Muscle layer of duodenum (tissue), 2 donors: ENCODE measurements at regions not wholly inside any gene's neighbourhood (a gene's known extent, or its start where the extent isn't known, plus 50 kb on each side); places are given as distances from the start of the nearest gene placed in this dataset.

Experiments
- H3K27ac ChIP-seq: one replicate; pipeline ENCODE4 v1.7.0; 2013; ENCODE audit warnings: mild to moderate bottlenecking, low read length
- H3K27me3 ChIP-seq: one replicate; pipeline ENCODE4 v1.7.0; 2013; ENCODE audit warnings: low read depth, mild to moderate bottlenecking, control low read depth, low read length
- H3K36me3 ChIP-seq, 2 donors: one replicate each; pipeline ENCODE4 v1.7.0; 2013; ENCODE audit warnings: low read length in 2 of 2, control low read depth in 1 of 2, mild to moderate bottlenecking in 1 of 2; ENCODE audit not compliant: insufficient read depth in 2 of 2, control insufficient read depth in 1 of 2
- H3K4me1 ChIP-seq, 2 donors: one replicate each; pipeline ENCODE4 v1.7.0; 2013; ENCODE audit warnings: low read length in 2 of 2, mild to moderate bottlenecking in 2 of 2, control low read depth in 1 of 2, moderate library complexity in 1 of 2; ENCODE audit not compliant: insufficient read depth in 2 of 2, control insufficient read depth in 1 of 2
- H3K4me3 ChIP-seq, 2 donors: one replicate each; pipeline ENCODE4 v1.7.0; 2013; ENCODE audit warnings: low read length in 2 of 2, low read depth in 1 of 2, mild to moderate bottlenecking in 1 of 2
- H3K9me3 ChIP-seq, 2 donors: one replicate each; pipeline ENCODE4 v1.7.0; 2013; ENCODE audit warnings: low read length in 2 of 2, control low read depth in 1 of 2, mild to moderate bottlenecking in 1 of 2; ENCODE audit not compliant: control insufficient read depth in 1 of 2
- donor health status: healthy.

DNA sequence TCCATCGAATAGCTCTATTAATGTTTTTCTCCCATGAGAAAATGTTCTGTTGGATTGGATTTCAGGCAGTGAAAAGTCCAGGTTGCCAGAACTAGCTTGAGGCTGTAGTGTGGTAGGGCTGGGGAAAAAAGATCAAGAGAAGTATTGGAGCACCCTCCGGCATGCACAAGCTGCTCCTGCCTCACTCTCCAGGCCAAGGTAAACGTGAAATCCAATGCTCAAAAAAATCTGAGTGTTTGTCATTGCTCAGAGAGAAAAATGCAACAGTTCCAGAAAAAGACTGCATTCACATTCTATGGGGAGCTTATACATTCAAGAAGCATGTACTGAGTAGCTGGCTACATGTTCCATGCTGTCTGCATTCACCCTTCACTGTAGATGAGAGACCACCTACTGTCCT, 680.9 kb upstream of the TBX3 start:
- no peaks in the 10 kb centered on the region for H3K9me3 ChIP-seq

DNA sequence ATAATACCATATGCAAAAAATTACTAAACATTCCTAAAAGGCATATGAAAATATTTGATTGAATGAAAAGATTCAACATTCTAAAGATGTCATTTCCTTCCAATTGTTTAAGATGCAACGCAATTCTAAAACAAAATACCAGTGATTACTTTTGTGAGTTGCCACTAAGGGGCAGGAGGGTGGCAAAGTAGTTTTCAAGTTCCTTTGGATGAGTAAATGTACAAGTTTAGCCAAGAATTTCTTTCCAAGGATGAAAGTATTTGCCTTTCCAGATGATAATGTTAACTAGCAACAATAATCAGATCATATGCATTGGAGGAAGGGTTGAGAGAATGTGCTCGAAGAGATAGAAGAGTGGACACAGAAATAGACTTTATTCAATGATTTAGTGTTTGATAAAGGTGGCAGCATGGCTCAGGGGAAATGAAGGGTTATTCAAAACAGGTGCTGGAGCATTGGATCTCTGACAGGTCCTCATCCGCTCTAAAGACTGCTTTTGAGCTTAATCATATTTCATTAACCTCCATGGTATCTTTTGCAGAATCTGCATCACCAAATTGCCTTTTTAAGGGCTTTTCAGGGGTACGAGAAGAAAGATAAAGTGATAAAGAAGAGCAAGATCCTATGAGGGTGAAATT, 678.5 kb upstream of the TBX3 start:
- no peaks in the 10 kb centered on the region for H3K27me3 ChIP-seq
- H3K4me3 ChIP-seq = no peak overlapping the region
- no peak overlapping the region for H3K27ac ChIP-seq
- H3K36me3 ChIP-seq = no peaks in the 10 kb centered on the region
- H3K4me1 ChIP-seq = no peaks in the 10 kb centered on the region
- no peaks in the 10 kb centered on the region for H3K9me3 ChIP-seq

More for the DNA sequence above, 680.9 kb upstream of the TBX3 start:
- H3K27me3 ChIP-seq = no peaks in the 10 kb centered on the region
- no peaks in the 10 kb centered on the region for H3K4me1 ChIP-seq
- no peak overlapping the region for H3K27ac ChIP-seq
- H3K36me3 ChIP-seq = no peaks in the 10 kb centered on the region
- no peak overlapping the region for H3K4me3 ChIP-seq

DNA sequence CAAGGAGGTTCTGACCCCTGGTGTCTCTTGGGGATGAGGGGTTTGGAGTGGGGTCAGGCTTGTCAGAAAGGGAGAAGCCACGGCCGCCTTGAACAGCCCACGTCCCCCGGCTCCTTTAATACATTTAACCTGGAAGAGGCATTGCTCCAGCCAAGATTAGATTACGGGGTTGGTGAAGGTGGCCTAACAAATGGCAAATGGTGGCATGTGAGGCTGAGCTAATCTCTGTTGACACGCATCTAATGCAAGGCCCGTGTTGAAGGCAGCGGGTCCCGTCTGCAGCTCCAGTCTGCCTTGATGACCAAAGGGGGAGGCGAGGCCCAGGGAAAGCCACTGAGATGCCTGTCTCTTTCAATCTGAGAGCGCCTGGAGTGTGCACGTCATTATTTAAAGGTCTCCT, 673.7 kb upstream of the TBX3 start:
- Histone ChIP-seq H3K4me3 (no peak overlapping the region), H3K27me3 (no peaks in the 10 kb centered on the region), H3K36me3 (peaks cover 0 to 3% of the 10 kb centered on the region in 2 donors), H3K9me3 (no peaks in the 10 kb centered on the region), H3K4me1 (no peaks in the 10 kb centered on the region), H3K27ac (no peak overlapping the region)

DNA sequence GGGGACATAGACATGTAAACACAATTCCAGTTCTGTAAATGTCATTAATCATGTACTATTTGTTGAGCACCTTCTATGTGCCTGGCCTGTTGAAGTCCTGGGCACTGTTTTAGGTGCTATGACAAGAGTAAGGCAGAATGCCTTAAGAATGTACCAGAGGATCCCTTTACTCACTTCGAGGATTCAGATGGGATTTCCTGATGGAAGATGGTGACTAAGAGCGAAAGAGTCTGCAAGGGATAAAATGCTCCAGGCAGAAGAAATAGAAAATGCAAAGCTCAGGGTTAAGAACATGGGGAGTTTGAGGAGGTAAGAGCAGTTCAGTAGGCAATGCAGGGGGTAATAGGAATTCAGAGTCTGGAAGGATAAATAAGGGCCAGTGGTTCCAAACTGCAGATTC, 671.3 kb upstream of the TBX3 start:
- no peaks in the 10 kb centered on the region for H3K4me1 ChIP-seq
- no peaks in the 10 kb centered on the region for H3K9me3 ChIP-seq
- H3K4me3 ChIP-seq = no peak overlapping the region
- H3K27ac ChIP-seq = no peak overlapping the region
- H3K36me3 ChIP-seq = peaks cover 0 to 3% of the 10 kb centered on the region in 2 donors
- H3K27me3 ChIP-seq = no peaks in the 10 kb centered on the region

- no peaks in the 10 kb centered on the region for H3K9me3 ChIP-seq
- no peaks in the 10 kb centered on the region for H3K27me3 ChIP-seq
- peaks cover 0 to 3% of the 10 kb centered on the region in 2 donors for H3K36me3 ChIP-seq
- H3K4me3 ChIP-seq = peak overlapping the region; percentile 16 to 47
- peak overlapping the region; percentile 88 for H3K27ac ChIP-seq
- H3K4me1 ChIP-seq = no peaks in the 10 kb centered on the region
Measured at GRCh38 chr12:115354007-115354890, 670.3 kb upstream of the TBX3 start.

DNA sequence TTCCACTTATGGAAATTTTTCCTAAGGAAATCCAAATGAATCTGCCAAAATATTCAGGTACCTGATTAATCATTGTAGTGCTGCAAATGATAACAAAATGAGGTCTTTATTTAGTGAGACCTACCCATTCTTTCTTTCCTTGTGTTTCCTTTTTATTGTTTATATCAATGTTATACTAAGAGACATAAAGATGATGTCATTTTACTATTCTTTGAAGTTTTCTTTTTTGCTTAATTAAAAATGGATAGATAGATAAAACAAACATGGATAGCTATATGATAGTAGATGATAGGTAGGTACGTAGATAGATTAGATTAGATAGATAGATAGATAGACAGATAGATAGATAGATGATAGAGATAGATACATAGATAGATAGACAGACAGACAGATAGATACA, 669.5 kb upstream of the TBX3 start:
- no peak overlapping the region for H3K27ac ChIP-seq

DNA sequence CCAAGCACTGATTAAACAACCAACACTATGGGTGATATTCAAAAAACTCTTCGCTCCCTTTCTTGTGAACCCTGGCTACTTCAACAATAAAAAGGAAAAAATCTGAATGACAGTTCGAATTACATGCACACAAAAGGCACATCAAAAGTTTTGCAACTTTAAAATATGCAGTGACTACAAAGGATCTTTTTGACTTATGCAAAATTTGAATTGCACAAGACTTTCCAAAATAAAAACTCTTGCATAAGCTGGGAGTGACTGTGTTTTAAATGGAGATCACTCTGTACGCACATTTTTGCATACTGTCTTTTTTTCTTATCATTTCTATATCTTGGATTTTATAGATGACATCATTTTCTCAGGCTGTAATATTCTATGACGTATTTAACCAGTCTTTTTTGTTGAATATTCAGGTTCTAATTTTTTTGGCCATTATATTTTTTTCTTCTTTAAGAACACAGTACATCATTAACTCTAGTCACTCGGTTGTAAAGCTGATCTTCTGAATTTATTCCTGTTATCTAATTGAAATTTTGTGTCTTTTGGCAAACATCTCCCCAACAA, 667.6 kb upstream of the TBX3 start:
- H3K27ac ChIP-seq = no peak overlapping the region
- no peak overlapping the region for H3K4me3 ChIP-seq
- H3K36me3 ChIP-seq = peaks cover 0 to 3% of the 10 kb centered on the region in 2 donors
- H3K27me3 ChIP-seq = no peaks in the 10 kb centered on the region
- H3K9me3 ChIP-seq = no peaks in the 10 kb centered on the region
- no peaks in the 10 kb centered on the region for H3K4me1 ChIP-seq

More for the DNA sequence above, 669.5 kb upstream of the TBX3 start:
- peaks cover 0 to 3% of the 10 kb centered on the region in 2 donors for H3K36me3 ChIP-seq
- H3K27me3 ChIP-seq = no peaks in the 10 kb centered on the region
- H3K4me3 ChIP-seq = no peak overlapping the region
- no peaks in the 10 kb centered on the region for H3K4me1 ChIP-seq
- no peaks in the 10 kb centered on the region for H3K9me3 ChIP-seq

DNA sequence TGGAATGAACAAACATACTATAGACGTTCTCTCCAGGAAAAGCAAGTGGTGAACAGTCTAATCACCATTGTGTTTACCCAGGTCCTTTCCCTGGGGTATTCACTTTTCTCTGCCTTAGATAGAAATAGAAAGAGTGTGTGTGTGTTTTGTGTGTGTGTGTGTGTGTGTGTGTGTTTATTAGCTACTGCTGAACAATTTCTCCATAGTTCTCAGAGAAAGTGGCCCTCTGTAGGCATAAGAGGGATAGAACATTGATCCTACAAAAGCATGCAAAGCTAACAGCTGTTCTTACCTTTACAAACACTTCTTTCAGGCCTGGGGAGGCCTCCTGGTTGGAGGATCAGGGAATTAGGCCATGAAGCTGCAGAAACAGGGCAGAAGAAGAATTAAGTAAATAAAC, 665.7 kb upstream of the TBX3 start:
- Histone ChIP-seq H3K4me1 (no peaks in the 10 kb centered on the region), H3K27ac (no peak overlapping the region), H3K36me3 (peaks cover 0 to 3% of the 10 kb centered on the region in 2 donors), H3K27me3 (no peaks in the 10 kb centered on the region), H3K4me3 (no peak overlapping the region), H3K9me3 (no peaks in the 10 kb centered on the region)

- Histone ChIP-seq H3K27ac (no peak overlapping the region), H3K4me1 (no peaks in the 10 kb centered on the region), H3K4me3 (no peak overlapping the region), H3K9me3 (no peaks in the 10 kb centered on the region), H3K27me3 (no peaks in the 10 kb centered on the region), H3K36me3 (no peaks in the 10 kb centered on the region)
Measured at GRCh38 chr12:115348301-115348700, 664.3 kb upstream of the TBX3 start.

- Histone ChIP-seq H3K27ac (no peak overlapping the region), H3K4me3 (no peak overlapping the region), H3K36me3 (no peaks in the 10 kb centered on the region), H3K9me3 (peaks cover 0 to 2% of the 10 kb centered on the region in 2 donors), H3K27me3 (no peaks in the 10 kb centered on the region), H3K4me1 (peaks cover 0 to 7% of the 10 kb centered on the region in 2 donors)
Measured at GRCh38 chr12:115343601-115344000, 659.6 kb upstream of the TBX3 start.

DNA sequence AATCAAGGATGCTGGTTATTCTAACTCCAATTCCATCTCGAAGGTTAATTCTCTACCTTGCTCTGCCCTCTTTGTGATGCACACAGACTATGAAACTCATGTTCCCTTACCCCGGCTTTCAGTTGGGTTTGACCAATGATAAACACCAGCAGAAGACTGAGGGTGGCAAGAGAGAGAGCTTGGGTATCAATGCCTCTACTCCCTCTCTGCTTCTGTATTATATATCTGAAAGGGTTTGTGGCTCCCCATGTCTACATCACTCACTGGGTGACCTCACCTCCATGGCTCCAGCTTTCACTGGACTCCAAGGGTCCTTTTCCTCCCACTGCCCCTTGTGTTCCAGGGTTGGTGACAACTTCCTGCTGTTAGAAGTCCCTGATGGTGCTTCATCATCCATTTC, 659.0 kb upstream of the TBX3 start:
- Histone ChIP-seq H3K4me1 (peaks cover 0 to 7% of the 10 kb centered on the region in 2 donors), H3K27me3 (no peaks in the 10 kb centered on the region), H3K36me3 (no peaks in the 10 kb centered on the region), H3K4me3 (no peak overlapping the region), H3K9me3 (peaks cover 0 to 2% of the 10 kb centered on the region in 2 donors), H3K27ac (no peak overlapping the region)
